Suprapubic skin (tissue), 4 donors: ENCODE measurements at regions not wholly inside any gene's neighbourhood (a gene's known extent, or its start where the extent isn't known, plus 50 kb on each side); places are given as distances from the start of the nearest gene placed in this dataset.

Source experiments
- CTCF ChIP-seq, 2 donors: fragments of 200-600 bp in 1 of 2; fragments of 450-650 bp in 1 of 2; sonication (generic) in 1 of 2; IDR thresholded peaks; one replicate each; pipeline ENCODE4 v1.5.1; 2016 to 2019; ENCODE audit warnings: antibody characterized with exemption in 2 of 2, mild to moderate bottlenecking in 1 of 2, moderate library complexity in 1 of 2
- EP300 ChIP-seq: sonication (generic); formaldehyde crosslinking; IDR thresholded peaks from one replicate; pipeline ENCODE4 v1.6.1; 2017; ENCODE audit warnings: antibody characterized with exemption
- POLR2A ChIP-seq, 2 donors: fragments of 450-650 bp; IDR thresholded peaks; one replicate each; pipeline ENCODE4 v1.6.1; 2017; ENCODE audit warnings: antibody characterized with exemption in 2 of 2, mild to moderate bottlenecking in 2 of 2, moderate library complexity in 2 of 2
- POLR2AphosphoS5 ChIP-seq, 3 donors: sonication (generic); formaldehyde crosslinking; IDR thresholded peaks; one replicate each; pipeline ENCODE4 v1.6.1; 2017; ENCODE audit warnings: antibody characterized with exemption in 3 of 3

- TF ChIP-seq POLR2AphosphoS5 (IDR thresholded peaks at IDR 0.05) (no peak), CTCF (IDR thresholded peaks at IDR 0.05) (no peak), EP300 (no peak), POLR2A (IDR thresholded peaks at IDR 0.05) (no peak)
Measured at GRCh38 chr7:138325434-138325833, 134.6 kb upstream of the TRIM24 start.
